GM19240 (cell line): ENCODE measurements at regions not wholly inside any gene's neighbourhood (a gene's known extent, or its start where the extent isn't known, plus 50 kb on each side); places are given as distances from the start of the nearest gene placed in this dataset.

ENCODE experiments used
- DNase-seq: peaks from one replicate; pipeline ENCODE4 v3.0.0; 2011; ENCODE audit warnings: low spot score; ENCODE audit not compliant: insufficient read length

- DNase-seq: no peak
Observed at GRCh38 chr12:25752710-25753309, 199.7 kb upstream of the LMNTD1 start.

DNA sequence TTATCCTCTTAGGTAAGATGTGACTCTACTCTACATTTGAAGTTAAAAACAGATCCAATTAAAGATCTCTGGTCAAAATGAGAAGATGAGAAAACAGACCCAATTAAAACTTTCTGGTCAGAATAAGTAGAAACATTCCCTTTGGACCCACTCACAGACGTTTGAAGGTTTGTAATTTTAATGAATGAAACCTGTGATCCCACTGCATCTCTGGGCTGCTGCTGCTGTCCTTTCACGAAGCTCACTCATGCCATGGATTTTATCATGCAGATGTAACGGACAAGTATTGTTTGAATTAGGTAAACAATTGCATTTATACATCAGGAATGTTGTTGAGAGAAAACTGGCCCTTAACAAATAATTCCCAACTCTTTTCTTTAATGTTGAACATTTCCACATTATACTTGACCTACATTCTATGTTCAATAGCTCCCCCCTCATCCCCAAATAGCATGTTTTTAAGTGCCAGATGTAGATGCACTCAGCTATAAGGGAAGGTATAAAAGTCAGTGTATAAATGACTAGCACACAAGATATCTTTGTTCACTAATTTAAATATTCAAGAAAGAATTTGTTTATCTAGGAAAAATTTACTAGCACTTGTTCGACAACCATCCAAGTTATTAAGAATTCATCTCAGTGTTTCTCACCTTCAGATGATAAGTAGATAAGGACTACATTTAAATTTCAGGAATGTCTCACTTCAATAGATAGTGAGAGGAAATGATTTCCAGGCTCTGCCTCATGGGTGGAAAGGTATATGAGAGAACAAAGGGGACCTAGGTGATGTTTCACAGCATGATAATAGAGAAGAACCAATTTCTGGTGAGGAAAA, 202.3 kb upstream of the LMNTD1 start:
- no peak for DNase-seq

- no peak for DNase-seq
Observed at GRCh38 chr12:25755971-25756260, 202.6 kb upstream of the RASSF8 start.

GRCh38 chr12:25757037-25757665, 201.3 kb upstream of the RASSF8 start:
- DNase-seq: no peak

DNA sequence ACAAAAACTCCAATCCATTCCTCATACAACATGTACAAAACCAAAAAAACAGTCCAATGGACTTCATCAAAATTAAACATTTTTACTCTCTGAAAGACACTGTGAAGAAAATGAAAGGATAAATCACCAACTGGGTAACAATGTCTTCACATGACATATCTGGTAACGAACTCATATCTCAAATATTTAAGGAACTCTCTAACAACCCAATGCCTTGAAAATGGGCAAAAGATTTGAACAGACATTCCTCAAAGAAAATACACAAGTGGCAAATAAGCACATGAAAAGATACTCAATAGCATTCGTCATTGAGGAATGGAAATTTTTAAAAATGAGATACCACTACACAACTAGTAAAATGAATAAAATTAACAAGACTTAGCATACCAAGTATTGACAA, 198.7 kb upstream of the RASSF8 start:
- DNase-seq: no peak

GRCh38 chr12:25761356-25761755, 197.1 kb upstream of the RASSF8 start:
- DNase-seq: no peak

GRCh38 chr12:25764409-25764808, 194.1 kb upstream of the RASSF8 start:
- DNase-seq: no peak

GRCh38 chr12:25764892-25765291, 193.6 kb upstream of the RASSF8 start:
- DNase-seq: no peak

DNA sequence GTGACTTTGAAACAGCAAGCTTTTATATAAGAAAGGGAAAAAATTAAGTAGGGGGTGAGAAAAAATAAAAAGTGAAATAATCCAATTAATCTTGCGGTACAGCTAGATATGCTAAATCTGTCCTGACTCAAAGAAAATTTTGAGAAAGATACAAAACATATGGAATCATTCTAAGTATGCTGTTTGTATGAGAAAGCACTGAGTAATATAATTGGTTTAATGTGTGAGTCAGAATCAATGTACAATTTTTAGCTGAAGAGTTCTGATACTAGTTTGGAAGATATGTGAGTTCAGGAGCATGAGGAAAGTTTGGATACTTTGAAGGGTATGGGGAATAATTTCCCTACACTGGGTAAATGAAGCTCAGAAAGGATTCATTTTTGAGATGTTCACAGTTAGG, 190.9 kb upstream of the RASSF8 start:
- no peak for DNase-seq

- no peak for DNase-seq
Observed at GRCh38 chr12:25768151-25768550, 190.3 kb upstream of the RASSF8 start.

DNA sequence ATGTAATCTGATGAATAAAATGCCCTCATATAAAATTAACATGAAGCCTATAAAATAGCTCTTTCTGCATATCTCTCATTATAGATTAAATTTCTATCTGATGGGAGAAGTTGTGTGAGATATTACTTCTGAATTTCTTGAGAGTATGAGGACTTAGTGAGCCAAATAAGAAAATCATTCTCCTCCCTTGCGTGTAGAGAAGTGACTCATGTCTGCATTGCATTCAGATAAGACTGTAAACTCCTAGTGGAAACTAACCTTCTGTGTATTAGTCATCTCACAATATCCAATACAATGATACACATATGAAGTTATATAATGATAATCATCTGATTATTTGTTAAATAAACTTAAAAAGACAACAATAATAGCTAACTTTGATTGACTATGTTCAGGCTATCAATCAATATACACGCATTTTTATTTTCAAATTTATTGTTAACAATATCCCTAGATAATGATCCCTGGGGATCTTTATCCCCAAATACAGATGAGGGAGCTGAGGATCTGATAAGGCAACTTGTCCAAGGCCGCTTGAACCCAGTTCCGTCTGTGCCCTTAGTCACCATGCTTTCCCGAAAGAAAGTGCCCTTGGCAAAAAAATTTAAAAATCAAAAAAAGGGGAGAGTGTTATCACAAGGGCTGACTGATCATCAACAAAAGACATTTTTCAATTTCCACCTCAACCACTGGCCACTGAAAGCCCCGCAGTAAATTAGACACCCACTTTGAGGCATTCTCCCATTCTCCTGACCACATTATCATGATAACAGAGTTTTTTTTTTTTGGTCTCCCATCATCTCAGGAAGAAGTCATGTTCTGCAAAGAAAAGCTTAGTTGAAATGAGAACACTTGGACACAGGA, 189.2 kb upstream of the RASSF8 start:
- no peak for DNase-seq

GRCh38 chr12:25771041-25771440, 187.4 kb upstream of the RASSF8 start:
- no peak for DNase-seq

DNA sequence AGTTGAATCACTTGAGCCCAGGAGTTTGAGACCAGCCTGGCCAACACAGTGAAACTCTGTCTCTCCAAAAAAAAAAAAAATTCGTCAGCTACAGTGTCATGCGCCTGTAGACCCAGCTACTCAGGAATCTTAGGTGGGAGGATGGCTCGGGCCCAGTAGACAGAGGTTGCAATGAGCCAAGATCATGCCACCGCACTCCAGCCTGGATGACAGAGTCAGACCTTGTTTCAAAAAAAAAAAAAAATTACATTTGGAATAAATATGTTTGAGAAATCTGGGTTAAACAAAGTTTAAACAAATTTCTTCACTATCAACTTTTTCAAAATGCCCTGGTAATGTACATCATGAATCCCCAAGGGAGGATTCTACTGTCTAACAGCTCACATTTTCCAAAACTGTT, 187.0 kb upstream of the RASSF8 start:
- no peak for DNase-seq

DNA sequence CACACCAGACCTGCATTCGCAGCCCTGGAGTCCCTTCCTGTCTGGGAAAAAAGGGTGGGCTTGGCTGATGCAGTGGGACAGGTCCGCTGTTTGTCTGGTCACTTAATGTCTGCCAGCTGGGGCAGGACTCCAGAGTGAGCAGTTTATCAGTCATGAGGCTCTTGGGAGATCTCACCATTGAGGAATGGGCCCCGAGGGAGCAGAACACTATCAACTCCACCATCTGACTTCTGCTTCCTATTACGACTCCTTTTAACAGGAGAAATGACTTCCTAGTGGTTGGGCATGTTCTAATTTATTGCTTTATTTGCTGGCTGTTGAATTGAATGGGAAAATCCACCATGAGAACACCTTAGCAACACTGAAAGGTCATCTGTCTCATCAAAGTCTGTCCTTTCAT, 182.5 kb upstream of the RASSF8 start:
- DNase-seq: no peak

- DNase-seq: no peak
Observed at GRCh38 chr12:25780771-25781170, 177.7 kb upstream of the RASSF8 start.

DNA sequence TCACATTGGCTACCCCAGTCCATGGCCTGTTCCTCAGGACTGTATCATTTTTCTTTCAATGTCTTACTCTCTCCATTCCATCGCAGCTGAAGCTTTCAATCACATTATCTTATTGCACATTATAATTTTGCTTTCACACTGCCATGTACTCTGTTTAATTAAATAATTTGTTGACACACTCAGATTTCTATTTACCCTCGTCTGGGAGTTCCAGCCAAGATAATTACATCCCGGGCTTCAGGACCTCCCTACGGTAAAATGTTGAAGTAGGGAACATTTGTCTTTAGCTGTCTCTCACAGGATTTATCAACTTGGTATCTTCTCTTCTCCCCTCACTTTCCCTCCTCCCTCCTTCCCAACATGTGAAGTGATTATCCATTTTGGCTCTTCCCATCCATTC, 177.2 kb upstream of the RASSF8 start:
- no peak for DNase-seq

DNA sequence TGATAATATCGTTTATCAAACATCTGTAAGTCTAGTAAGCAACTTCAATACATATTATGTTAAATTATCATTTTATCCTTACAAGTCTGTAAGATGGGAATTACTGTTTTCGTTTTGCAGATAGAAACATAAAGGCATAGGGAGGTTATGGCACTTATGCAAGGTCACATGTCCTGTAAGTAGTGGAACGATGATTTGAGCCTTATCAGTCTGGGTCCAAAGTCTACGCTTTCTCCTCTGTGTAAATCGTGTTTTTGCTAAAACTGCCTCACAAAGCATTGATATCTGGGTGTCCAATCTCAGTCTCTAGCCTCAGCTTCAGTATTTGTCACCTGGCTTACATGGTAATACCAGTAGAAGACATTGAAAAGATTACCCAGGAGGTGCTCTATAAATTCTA, 174.9 kb upstream of the RASSF8 start:
- DNase-seq: no peak

- DNase-seq: no peak
Observed at GRCh38 chr12:25784669-25785068, 173.8 kb upstream of the RASSF8 start.

- DNase-seq: no peak
Observed at GRCh38 chr12:25785134-25785533, 173.3 kb upstream of the RASSF8 start.

- DNase-seq: no peak
Observed at GRCh38 chr12:25787701-25788100, 170.8 kb upstream of the RASSF8 start.

DNA sequence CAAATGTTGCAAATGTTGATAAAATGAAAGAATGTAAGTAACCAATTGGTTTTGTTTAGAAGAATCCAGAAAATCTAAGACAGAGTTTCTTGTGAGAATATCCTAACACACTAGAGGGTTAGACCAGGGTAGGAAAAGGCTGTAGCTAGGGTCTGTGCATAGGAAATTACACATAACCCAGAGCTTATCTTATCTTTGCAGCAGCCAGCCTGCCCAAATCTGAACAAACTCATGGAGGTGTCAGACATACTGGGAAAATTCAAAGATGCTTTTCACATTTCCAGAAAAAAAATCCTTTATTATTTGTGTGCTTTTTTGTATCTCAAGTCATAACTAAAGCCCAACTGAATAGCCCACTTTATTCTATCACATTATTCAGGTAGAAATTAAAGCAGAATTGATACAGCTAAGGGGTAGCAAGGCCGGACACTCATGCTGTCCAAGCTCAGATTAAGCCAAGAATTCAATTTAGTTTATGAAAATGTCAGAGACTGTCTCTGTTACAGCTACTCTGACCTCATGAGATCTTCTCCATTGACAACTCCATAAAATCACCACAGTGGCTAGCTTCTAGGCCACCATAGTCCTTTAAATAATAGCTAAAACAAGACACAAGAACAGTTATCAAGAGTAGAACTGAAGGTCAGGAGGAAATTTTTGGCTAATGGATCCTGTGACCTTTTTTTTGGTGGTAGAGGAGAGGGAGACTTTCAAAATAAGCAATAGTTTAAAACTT, 169.6 kb upstream of the RASSF8 start:
- DNase-seq: no peak
